Cerebellar cortex (tissue), 1 donor: ENCODE measurements at regions not wholly inside any gene's neighbourhood (a gene's known extent, or its start where the extent isn't known, plus 50 kb on each side); places are given as distances from the start of the nearest gene placed in this dataset.
A peak's percentile ranks its signal among the peaks of the same experiment; 100 is the strongest.
"Not testable (repeated sequence)": the region's sequence is repeated elsewhere in the genome, so short reads cannot be mapped to it uniquely, and the experiment has no call there.

Experiments
- DNase-seq: peaks from one replicate; pipeline ENCODE4 v3.0.0-alpha.2; 2015; ENCODE audit warnings: low spot score

DNA sequence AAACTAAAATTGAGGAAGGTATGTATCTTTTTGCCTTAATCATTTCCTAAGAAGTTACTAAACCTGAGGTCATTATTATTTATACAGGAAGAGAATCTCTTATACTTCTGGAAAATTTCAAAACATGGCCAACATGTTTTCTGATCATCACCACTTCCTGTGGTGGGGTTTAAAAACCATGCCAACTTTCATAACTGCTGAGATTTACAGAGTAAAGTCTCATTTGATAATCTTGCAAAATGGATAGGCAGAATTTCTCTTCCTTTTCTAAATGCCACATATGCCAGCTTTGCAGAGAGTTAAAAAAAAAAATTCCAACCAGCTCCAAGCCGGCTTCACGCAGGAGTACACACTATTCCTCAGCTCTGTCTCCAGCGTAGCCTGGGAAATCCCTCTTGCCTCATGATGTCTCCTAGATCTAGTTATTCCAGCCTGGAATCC lies 124.3 kb upstream of the SPRED1 start:
- no peak for DNase-seq

DNA sequence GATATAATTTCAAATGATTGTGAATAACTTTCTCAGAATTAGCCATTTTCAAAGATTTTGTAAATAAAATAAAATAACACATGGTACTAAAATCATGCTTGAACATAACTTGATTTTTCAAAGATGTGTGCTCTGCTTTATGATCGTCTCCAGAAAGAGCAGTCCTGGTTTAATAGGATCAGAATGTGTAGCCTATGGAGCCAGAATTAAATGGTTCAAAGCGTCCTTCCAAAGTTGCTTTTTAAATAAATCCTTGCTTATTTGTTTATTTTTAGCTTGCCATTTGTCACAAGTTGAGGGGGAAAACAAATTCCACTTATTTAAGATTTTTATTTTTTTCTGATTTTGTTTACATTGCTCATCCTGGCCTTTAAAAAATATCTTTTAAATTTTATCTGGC lies 123.7 kb upstream of the SPRED1 start:
- DNase-seq = no peak

DNA sequence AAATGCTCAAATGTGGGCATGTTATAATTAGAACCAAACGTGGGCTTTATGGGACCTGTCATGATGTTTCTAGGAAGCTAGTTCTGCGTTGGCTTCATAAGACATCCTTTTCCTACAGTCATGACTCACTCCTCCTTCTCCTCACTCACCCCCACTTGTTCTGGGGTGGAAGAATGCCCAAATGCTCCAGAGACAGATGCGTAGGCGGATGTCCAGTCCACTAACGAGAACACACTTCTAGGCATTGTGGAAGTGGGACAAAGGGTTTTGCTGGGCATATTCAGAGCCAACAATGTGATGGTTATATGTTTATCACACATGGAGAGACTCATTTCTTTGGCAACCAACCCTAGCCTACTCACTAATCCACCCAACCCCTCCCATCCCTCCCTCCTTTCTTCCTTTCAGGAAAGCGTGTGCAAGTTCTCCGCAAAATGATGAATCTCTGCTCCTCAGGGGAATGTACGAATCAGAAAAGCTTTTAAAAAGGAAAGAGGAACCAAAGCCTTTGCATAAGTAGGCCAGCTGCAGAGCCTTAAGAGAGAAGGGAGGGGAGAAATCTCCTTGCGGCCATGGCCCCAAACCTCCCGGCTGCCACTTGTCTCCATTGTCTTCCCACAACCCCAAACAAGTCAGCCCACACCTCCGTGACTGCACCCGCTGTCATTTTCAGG lies 123.0 kb upstream of the SPRED1 start:
- DNase-seq = peak; percentile 2

- no peak for DNase-seq
Measured at GRCh38 chr15:38130205-38130567, 122.5 kb upstream of the SPRED1 start.

DNA sequence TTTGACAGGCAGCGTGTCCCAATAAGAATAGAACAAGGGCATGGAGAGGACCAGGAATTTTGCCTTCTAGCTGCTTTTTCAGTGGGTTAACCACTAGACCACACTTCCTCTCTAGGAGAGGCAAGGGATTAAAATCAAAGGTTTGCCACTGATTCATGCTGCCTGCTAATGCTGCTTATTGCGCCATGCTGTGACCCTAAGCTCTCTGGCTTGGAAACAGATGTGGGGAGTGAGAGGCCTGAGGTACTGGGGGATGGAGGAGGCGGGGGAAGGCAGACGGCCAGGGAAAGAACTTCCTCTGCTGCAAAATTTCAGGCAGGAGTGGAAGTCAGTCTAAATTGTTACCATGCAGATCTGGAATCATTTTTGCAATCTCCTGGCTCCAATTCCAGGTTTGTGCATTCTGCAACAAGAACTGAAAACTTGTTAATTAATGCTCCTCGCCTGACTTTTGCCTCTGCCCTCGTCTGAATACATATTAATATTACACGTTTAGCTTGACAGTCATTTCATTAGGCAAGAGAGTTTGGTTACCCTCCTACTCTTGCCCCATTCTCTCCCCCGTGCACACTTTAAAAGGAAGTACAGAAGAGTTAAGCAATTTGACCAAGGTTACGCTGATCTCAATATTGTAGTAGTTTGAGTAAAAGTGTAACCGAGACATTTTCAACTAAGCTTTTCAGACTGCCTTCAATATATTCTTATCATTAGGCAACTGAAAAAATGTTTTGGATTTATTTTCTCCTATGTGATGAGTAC lies 121.7 kb upstream of the SPRED1 start:
- peak; percentile 1 for DNase-seq

GRCh38 chr15:38134252-38134651 lies 118.4 kb upstream of the SPRED1 start:
- no peak for DNase-seq

DNA sequence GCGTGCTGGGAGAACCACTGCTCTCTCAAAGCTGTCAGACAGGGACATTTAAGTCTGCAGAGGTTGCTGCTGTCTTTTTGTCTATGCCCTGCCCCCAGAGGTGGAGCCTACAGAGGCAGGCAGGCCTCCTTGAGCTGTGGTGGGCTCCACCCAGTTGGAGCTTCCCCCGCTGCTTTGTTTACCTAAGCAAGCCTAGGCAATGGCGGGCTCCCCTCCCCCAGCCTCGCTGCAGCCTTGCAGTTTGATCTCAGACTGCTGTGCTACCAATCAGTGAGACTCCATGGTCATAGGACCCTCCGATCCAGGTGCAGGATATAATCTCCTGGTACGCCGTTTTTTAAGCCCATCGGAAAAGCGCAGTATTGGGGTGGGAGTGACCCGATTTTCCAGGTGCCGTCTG lies 110.4 kb upstream of the SPRED1 start:
- DNase-seq = not testable (repeated sequence)

GRCh38 chr15:38144921-38145320 lies 107.7 kb upstream of the SPRED1 start:
- DNase-seq = no peak

DNA sequence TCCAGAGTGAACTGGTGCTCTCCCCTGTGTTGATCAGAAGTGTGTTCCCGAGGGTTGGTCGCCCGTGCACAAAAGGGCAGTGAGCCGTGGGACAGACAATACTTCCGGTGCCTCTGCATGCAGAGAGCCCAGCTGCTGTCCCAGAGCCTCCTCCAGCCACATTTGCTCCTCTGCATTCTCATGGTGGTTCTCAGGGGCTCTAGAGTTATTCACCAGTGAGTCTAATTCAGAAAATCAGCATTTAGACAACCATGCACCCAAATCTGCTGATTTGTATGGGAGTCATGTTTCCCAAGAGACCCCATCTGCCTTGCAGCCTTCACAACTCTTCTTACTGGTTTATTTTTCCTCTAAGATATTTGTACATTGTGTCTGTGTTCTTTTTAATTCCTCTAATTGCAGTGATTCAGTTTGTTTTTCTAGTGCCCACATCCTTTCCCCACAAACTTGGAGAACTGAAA lies 107.0 kb upstream of the SPRED1 start:
- no peak for DNase-seq

- DNase-seq = no peak
Measured at GRCh38 chr15:38147246-38147645, 105.4 kb upstream of the SPRED1 start.

DNA sequence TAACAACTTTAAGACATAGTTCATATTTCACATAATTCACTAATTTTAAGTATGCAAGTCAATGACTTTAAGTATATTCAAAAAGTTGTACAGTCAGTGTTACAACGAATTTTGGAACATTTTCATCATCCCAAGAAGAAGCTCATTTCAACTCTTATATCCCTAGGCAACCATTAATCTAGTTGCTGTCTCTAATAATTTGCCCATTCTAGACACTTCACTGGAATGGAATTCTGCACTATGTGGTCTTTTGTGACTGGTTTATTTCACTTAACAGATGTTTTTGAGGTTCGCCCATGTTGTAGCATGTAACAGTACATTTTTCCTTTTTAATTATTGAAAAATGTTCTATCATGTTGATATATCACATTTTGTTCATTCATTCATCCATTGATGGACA lies 104.2 kb upstream of the SPRED1 start:
- no peak for DNase-seq

- DNase-seq = no peak
Measured at GRCh38 chr15:38149315-38149714, 103.3 kb upstream of the SPRED1 start.

DNA sequence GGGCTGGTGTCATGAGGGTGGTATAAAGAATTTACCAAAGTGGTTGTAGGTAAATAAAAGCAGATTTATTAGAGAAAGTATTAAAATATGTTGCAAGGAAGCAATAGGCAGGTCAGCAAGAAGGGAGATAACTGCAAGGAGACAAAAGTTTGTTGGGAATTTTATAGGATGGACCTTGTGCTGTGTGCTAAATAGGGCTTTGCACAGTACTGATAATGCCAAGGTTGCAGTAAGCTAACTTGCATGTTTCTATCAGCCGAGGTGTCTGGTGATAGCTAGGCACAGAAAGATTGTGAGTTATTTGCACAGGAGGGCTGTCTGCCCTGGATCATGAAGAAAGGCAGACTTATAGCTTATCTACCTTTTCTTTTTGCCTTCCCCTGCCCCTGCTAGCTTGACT lies 102.5 kb upstream of the SPRED1 start:
- DNase-seq = no peak

DNA sequence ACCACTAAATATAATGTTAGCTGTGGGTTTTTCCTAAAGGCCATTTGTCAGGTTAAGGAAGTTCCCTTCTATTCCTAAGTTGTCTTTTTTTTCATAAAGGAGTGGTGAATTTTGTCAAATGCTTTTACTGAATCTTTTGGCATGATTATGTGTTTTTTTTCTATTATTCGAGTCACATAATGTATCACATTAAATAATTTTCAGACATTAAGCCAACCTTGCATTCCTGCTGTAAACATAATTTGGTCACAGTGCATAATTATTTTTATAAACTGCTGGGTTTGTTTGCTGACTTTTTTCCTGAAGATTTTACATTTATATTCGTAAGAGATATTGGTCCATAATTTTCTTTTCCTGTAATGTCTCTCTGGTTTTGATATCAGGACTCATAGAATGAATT lies 101.8 kb upstream of the SPRED1 start:
- no peak for DNase-seq

GRCh38 chr15:38153781-38154180 lies 98.9 kb upstream of the SPRED1 start:
- no peak for DNase-seq

GRCh38 chr15:38154255-38154654 lies 98.4 kb upstream of the SPRED1 start:
- no peak for DNase-seq

- DNase-seq = no peak
Measured at GRCh38 chr15:38154837-38155236, 97.8 kb upstream of the SPRED1 start.

DNA sequence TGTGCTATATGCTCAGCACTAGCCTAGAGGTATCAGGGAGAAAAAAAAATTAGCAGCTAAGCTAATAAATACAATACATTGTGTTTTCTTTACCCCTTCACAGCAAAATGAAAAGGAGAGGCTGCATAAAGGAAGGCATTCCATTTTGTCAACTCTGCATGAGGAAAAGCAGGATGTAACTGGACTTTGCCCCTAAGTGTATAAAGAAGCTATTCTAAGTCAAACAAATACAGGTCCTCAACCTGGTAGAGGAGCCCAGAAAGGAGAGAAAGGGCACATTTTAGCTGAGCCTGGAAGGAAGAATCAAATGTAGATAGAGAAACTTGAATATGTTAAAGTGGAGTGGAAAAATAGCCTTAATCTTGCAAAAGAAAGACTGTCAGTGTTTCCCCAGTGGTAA lies 89.0 kb upstream of the SPRED1 start:
- DNase-seq = no peak

GRCh38 chr15:38164061-38164460 lies 88.6 kb upstream of the SPRED1 start:
- no peak for DNase-seq

GRCh38 chr15:38164507-38164906 lies 88.1 kb upstream of the SPRED1 start:
- no peak for DNase-seq

DNA sequence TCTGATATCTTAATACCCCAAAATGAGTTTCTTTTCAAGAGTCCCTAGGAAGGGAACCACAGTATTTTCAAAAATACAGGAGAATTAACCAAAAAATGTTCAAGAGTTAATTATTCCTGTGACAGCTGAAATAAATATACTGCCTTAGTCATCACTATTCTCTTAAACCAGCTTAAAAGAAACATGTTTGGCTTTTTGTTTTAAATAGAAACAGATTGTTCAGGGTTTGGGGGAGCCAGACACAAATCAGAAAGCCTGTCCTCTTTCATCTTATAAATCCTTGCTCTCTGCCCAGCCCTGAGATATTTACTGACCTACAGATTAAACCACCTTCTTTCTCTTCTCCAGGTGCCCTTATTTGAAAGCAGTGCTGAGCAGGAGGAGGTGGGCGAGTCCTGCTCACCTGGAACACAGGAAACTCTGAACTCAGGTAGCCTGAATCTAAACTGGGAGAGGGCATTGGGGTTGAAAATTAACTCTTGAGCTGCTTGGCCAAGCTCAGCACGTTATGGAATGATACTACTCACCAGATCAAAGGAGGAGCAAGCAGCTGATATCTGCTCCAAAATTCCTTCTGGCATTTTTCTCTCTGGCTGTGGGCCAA lies 84.1 kb upstream of the SPRED1 start:
- DNase-seq = no peak

DNA sequence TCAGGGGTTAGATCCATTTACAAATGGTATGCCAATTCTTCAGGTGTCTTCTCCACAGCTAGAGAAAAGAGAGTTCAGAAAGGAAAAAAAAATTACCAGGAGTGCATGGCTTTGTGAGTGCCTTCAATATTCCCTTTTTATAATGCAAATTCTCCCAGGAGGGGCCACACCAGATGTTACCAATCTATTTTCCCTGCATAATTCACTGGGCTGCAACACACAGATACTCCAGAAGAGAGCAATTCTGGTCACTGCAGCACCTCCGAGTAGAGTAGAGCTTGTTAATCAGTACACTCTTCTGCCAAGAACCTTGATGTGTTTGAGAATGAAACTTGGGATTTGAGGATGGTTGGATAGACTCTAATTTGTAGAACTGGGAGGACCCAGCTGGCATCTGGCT lies 80.7 kb upstream of the SPRED1 start:
- DNase-seq = no peak

- no peak for DNase-seq
Measured at GRCh38 chr15:38174691-38175090, 77.9 kb upstream of the SPRED1 start.
